ENCODE measurements at regions not wholly inside any gene's neighbourhood (a gene's known extent, or its start where the extent isn't known, plus 50 kb on each side); places are given as distances from the start of the nearest gene placed in this dataset.
"Not testable (repeated sequence)": the region's sequence is repeated elsewhere in the genome, so short reads cannot be mapped to it uniquely, and the experiment has no call there.

DNA sequence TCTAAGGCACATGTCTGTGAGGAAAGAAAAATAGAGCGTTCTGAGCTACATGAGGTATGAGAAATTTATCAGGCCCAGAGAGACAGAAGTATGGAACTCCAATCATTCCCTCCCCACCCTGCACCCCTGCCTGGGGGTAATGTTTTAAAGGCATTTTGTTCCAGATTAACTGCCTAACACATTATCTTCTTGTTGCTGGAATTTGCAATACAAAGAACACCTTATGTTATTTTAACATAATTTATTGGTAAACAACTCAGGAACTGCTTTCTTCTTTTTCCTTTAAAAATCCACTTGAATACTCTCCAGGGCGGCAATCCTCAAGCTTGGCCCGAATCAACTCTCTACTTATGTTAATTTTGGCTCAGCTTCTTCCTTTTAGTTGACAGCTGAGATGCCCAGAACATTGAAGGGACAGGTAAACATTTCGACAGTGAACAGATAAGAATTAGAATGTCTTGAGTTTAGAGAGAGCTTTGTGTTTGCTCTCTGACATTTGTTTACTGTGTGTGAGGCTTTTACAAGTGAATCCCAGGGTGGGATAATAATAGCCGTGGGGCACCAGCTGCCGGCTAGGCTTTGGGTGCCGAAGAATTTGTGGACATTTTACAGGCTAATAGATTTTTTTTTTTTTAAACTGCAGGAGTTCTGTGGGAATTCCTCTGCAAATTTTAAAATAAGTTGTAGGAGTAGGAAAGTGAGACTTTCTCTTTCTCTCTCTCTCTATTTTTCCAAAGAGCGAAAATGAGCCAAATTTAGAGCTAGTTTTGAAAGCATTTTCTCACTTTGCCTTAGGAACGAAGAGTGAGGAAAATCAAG is 96.4 kb upstream of the TAF11L2 start:
- peak; percentile 25 for DNase-seq

DNA sequence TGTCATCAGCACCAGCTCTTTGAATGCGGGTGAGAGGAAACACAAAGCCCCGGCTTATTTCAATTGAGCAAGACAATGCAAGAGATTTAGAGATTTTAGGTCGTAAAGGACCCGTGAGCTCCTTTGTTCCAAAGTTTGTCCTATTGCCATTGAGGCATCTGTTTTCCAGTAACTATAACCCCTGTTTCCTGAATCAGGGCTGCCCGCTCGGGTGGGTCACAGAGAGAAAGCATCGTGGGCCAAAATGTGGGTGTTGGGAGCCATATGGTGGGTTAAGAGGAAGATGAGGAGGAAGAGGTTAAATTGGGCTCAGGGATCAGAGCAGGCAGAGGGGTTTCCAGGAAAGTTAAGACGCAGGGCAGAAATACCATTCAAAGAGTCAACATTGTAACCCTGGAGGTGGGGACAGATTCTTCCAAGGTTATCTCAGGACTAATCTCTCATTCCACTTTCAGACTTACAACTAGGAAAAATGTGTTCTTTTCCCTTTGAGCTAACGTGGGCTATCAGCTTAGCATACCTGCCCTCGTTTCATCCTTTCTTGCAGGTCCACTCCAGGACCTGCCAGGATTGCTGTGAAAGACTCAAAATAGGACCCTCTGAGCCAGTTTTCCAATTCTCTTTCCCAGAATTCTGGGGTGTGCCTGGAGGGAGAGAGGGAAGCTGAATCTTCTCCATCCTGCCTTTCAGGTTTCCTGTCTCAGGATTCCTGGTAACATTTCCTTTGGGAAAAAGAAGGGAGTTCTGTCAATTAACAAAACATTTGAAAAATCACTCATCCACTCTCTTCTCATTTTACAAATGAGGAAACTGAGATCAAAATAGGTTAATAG is 95.5 kb upstream of the TAF11L2 start:
- DNase-seq: no peak

DNA sequence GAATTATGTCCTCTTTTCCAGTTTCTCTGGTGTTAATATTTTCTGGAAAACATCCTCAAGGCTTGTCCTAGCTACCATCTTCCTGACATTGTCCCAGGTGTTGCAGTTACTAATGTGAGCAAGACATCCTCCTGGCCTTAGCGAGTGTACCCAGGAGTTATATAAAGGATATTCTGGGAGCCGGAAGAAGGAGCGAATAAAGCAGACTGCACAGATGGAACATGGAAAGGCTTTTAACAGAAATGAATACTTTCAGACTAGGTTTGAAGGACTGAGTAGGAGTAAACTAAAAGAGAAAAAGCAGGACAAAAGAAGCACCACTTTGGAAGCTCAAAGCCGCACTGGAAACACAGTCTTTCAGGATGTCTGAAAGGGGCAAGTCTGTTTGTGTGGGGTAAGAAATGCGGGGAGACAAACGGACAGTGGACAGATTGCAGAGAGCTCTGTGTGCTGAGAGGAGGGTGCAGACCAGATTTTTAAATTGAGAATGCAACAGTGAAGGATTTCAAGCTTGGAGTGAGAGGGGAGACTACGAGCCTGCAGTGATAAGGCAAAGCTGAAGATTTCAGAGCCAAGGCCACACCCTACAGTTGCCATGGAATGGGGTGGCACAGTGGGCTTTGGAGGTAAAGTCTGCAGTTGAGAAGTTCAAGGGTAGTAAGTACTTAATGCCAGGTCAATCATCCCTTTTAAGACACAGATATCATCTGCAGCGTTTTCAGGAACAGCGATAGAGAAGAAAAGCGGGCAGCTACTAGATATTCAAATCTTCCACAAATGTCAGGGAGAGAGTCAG is 94.1 kb upstream of the TAF11L2 start:
- no peak for DNase-seq

DNA sequence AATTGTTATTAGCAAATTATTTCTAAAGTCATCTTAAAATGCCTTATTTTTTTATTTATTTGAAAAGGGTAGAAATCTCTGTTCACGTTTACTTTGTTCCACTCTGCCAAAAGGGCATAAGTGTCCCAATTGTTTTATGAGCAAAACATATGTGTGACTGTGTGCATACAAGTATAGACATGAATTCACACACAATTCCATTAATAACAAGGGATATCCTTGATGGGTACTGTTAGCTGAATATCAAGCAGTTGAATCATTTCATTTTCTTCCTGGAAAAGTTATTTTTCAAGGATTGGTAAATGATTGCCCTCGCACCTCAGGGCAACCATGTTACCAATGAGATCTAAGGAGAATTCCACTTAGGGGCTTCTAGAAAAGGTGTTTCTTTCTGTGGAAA is 92.1 kb upstream of the TAF11L2 start:
- no peak for DNase-seq

DNA sequence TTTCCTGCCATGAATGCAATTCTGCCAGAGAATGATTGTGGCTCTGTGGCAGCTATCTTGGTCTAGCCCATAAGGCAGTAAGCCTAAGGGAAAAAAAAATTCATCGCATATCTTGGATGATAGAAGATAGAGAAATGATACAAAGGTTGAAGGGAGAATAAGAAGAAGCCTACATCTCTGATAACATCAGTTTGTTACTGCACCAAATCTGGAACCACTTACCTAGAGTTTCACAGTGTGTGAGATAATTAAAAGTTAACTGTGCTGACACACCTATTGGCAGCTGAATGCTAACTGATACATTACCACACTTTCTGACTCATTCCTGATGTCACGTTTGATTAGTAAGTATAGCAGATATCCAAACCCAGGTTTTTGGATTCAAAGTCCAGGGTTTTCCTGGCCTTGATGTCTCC is 91.6 kb upstream of the TAF11L2 start:
- no peak for DNase-seq

DNA sequence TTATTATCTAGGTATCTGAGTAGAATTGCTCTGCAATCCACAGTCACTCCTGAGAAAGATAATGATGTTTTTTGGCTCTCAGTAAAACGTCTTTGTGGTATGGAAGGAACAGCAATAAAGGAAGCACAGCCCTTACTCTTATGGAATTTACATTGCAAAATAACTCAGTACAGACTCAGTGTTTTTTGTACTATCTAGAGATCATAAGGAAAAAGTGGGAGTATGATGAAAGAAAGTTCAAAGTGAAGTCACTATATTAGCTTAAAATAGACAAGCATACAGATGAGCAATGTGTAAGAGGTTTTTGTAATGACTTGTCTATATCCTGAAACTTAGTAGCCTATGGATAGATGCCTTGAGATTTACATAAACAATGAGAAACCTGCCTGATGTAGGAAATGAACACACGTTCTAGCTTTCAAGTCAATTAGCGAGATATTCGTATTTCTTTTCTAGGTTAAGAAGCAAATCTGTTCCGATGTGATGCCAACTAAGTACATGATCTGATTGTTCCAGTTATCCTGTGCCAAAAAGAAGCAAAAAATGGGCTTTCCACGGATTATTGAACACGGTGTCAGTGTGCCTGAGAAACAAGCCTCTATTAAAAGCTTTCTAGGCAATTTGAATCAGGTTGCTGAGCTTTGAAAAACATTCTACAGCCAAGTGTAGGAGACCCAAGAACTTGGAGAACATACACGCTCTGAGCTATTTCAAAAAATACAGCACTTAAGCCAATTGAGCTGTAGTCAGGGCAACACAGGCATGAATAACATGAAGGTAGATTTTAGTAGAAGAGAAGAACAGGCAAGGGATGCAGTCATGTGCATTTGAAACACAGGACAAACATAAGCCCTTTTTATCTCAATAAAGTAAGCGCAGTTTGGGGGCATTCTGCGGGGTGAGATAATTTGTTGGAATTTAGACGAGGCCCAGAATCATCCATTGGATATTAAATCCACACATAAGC is 86.3 kb upstream of the TAF11L2 start:
- no peak for DNase-seq

DNA sequence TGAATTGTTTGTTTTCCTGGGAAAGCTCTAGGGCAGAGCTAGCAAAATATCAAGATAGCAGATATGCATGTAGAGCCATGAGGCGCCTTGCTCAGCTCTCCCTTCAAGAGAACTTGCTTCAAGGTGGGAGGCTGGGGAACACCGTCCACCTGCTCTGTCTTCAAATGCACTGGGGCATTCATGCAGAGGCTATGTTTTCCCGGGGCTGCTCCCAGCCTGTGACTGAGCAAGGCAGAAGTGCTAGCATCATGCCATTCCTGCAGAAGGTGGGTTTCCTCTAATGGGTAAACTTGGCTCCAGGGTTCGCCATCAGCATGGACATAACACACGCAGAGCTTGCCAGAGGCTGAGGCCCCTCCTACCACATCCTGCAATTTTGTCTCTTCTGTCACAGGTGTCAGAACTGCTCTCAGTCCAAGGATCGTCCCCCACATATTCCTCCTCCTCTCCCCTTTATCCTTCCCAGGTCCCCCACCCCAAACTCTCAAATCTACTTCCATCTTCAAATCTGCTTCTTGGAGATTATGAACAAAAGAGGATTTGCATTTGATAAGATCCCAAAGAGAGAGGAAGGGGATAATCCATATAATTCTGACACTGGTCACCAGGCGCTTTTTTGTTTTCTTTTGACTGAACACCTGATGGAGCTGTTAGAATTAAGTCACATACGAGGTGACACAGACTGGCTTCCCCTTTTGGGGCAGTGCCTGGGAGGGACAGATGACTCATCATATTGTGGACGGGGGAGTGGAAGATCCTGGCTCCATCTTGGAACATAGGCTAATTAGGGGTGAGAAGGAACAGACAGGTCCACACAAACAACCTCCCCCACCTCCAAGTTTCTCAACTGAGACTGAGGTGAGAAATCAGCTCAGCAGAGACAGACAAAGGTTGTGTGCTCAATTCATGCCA is 85.0 kb upstream of the TAF11L2 start:
- peak; percentile 16 for DNase-seq

DNA sequence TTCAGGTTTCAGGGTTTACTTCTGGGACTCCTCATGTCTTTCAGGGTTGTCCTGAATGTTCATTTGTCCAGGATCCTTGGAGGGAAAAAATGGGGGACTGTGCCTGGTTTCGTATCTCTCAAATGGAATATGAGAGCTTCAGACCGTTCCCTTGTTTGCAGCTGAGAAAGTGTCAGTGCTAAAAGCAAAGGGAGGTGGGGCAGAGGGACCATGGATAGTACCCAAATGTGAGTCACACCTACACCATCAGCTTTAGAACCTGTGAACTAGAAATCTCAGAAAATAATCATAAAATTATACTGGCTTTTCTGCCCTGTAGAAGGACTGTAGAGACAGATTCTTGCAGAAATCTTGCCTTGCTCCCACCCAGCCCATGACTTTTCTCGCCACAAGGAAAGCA is 84.3 kb upstream of the TAF11L2 start:
- no peak for DNase-seq

DNA sequence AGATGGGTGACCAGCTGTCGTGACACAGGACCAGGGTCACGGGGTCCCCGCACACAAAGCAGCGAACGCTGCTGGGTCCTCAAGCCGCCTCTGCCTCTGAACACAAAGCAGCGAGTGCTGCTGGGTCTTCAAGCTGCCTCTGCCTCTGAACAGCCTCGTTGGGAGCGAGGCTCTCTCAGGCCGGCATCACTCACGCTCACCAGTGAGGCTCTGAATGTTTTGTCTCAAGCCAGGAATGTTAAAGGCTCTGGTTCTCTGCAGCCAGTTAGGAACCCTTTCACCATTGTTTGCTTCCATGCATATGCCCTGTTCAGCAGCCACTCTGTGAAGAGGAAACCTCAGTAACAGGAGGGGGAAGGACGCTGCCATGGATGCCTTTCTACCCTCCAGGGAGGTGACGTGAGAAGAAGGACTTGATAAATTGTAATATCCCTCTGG is 82.7 kb upstream of the TAF11L2 start:
- DNase-seq: no peak

DNA sequence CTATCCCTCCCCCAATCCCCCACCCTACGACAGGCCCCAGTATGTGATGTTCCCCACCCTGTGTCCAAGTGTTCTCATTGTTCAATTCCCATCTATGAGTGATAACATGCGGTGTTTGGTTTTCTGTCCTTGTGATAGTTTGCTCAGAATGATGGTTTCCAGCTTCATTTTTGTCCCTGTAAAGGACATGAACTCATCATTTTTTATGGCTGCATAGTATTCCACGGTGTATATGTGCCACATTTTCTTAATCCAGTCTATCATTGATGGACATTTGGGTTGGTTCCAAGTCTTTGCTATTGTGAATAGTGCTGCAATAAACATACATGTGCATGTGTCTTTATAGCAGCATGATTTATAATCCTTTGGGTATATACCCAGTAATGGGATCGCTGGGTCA is 81.7 kb upstream of the TAF11L2 start:
- DNase-seq: not testable (repeated sequence)

DNA sequence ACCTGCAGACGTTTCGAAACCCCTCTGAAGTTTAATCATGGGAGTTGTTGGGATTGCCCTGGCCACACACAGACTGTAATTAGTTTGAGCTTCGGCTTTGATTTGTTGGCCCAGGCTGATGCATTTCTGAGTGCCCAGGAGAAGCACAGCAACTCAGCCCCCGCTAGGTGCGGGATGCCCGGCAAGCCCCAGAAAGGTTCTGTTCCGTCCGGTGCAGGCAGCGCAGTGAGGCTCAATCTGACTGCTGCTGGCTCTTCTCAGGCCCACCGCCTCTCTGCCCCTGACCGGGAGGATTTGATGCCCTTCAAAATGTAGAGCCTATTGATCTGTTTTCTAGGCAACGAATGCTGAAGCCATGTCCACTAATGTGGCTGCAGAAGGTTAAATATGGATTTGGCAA is 73.4 kb upstream of the TAF11L2 start:
- DNase-seq: no peak

DNA sequence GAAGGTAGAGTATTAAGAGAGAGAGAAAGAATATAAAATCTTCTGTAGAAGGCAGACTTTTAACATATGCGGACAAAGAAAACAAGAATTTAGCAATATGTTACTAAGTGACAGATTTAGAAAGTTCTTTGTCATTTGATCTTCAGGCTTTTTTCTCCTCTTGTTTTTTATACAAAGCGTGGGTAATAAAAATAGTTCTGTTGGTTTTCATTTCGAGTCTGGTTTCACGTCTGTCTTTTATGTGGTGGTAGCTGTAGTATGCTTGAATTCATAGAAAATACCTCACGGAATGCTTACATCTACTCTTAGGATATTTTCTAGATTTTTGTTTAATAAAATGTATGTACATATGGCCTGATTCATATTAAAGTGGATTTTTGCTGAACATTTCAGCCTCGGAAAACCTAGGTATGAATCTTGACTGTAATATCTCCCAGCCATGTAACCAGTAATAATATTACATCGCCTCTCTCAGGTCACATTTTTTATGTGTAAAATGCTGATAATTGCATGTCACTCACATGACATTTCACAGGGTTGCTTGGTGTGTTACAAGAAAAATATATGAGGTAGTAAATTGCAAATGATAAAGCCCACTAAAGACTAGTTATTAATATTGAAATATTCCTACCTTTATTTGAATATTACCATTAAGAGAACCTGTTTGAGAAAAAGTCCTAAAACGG is 72.5 kb upstream of the TAF11L2 start:
- no peak for DNase-seq

DNA sequence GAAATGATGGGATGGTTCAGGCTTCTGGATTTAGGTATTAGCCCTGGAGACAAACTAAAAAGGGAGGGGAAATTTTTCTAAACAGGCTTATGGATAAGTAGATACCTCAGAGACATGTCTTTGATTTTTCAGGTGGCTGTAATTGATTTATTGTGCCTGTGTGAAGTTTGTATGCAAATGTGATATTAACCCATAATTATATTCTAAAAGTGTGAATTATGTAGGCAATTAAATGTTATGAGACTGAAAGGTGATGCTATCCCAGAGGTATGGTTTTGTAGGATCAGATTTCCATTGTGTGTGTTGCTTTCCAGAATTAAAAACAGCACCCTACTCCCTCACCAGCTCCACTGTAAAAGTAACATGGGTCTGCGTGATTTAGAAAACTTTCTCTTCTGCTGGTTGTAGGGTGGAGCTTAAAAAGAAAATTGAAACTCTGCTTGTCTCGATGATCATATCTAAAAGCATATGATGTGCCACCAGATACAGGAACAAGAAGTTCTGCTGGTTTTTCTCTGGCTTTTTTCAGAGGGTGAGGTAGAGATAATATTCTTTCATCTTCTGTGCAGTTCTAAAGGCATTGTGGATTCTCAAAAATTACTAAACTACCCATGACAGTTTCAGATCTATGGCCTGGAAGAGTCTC is 71.8 kb upstream of the TAF11L2 start:
- DNase-seq: peak; percentile 31

DNA sequence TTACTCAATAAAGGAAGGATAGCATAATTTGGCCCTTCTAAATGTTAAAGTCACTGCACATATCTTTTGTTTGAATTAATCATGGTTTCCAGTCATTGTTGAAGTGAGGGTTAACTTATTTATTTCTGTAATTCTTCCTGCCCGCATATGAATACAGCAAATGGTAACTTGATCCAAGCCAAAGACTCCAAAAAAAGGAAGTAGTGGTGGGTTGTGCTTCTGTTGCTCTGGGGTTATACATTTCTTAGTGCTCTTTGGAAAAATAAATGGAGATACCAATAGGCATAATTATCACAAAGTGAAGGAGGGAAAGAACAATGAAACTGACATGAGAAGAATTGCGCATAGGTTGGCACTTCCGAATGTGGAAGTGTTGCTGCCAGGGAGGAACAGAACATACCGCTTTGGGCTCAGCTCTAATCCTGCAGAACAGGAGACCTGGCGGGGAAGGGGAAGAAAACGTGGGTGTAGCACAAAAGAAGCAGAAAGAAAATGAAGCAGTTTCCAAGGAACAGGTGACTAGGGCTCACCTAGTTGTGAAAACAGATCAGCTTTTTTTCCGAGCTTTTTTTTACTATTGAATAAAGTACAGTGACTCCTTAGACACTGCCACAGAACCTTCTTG is 69.7 kb upstream of the TAF11L2 start:
- DNase-seq: no peak

DNA sequence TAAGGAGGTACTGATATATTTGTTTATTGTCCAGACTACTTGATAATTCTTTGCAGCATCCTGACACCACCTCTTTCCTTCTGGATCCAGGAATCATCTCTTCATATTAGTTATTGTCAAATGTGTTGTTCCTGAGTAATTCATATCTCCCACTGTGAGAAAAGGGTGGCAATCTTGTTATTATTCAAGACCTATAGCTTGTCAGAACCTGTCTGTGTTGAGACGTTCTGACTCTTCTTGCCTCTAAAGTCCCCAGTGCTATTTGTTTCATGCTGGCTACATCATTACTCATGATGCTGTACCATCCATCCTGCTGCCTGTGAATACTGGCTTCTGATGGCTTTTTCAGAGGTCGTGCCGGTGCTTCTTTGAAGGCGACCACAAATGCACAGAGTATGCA is 68.7 kb upstream of the TAF11L2 start:
- no peak for DNase-seq

DNA sequence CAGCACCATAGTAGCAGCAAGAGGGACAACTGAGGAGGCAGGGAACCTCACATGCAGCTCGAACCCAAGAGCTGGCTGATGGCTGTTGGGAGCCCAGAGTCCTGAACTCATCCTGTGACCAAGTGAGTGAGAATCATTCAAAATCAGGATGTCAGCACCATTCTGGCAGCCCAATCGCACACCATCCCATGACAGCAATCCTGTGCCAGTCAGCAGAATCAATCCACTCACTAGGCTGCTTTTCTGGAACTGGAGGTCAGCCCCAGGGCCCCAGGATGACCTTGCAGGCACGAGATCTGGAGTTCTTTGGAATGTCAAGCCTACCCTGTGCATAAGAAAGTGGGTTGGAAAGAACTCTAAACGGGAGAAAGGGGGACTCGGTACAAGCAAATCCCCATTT is 67.8 kb upstream of the TAF11L2 start:
- DNase-seq: no peak

DNA sequence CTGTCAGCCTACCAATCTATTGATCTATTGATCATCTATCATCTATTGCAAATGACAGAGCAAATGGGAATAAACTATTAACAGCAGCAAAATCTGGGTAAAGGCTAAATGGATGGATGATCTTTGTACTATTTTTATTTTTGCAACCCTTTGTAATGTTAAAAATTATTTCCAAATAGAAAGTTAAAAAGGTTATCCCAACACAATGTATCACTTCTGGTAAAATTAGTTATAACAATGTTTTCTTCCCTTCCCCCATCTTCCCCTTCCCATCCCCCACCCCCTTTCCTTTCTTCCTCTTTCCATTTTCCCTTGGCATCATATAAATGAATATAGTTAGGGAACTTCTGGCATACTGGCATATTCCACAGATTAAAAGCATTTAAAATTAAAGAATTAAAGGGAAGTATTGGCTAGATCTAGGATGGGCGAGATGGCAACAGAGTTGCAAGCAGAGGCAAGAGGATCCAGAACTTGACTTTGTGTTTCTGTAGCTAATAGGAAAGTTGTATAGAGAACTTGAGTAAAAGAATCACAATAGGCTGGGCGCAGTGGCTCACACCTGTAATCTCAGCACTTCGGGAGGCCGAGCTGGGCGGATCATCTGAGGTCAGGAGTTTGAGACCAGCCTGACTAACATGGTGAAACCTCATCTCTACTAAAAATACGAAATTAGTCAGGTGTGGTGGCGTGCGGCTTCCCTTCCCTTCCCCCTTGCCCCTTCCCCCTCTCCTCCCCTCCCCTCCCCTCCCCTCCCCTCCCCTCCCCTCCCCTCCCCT is 66.6 kb upstream of the TAF11L2 start:
- no peak for DNase-seq

DNA sequence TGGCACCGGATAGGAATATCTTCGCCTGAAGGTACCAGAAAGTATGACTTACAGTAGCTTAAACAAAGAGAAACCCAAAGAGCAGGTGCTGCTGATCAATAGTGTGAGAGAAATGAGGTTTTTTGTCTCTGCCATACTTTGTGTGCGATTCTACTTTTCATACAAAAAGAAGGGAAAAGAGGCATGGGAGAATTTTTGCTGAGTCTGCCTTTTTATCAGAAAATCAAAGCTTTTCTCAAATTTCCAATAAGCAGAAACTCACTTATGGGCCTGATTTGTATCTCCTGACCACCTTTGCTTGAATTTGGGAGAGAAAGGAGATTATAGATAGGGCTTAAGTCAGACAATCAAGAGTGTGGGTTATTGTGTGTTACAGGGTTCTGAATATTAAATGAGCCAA is 65.5 kb upstream of the TAF11L2 start:
- DNase-seq: no peak

DNA sequence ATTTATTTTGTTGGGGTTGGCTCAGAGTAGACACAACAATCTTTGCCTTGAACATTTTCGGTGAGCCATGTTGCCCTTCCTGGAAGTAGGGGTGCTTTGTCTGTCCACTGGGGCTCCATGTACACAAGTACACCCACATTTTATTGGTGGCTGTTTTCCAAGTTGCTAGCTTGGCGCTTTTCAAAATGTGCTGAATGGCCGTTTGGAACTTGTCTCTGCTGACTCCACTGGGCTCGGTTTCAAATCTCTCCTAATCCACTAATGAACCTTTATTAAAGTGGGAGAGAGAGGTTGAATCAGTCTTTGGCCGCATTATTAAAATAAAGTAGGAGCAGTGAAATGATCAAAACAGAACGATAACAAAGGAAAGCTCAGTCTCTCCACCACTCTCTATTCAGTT is 64.6 kb upstream of the TAF11L2 start:
- DNase-seq: no peak
